SK-N-SH (cell line): ENCODE measurements at regions not wholly inside any gene's neighbourhood (a gene's known extent, or its start where the extent isn't known, plus 50 kb on each side); places are given as distances from the start of the nearest gene placed in this dataset.

Experiments
- CTCF ChIA-PET: fragments of 300-600, 350-600 bp; formaldehyde crosslinking; extraction: SDS; loops from one replicate; lab custom pipeline; 2021; lab: Yijun Ruan, JAX
- POLR2A ChIA-PET: fragments of 350-600 bp; sonication (Branson Sonifier 250); formaldehyde crosslinking; extraction: SDS; loops from one replicate; lab custom pipeline; 2020; ENCODE audit warnings: antibody characterized with exemption, inconsistent platforms; lab: Yijun Ruan, JAX
- DNase-seq: peaks from one replicate; pipeline ENCODE4 v3.0.0; 2012
- H2AFZ ChIP-seq: fragments of 200-600 bp; sonication (generic); 2 replicates; pipeline ENCODE4 v1.8.1; 2016; ENCODE audit warnings: antibody characterized with exemption, mild to moderate bottlenecking, low read depth
- H3F3A ChIP-seq: fragments of 200-600 bp; sonication (generic); replicated peaks from 2 replicates; pipeline ENCODE3; 2016; ENCODE audit warnings: antibody characterized with exemption, mild to moderate bottlenecking; ENCODE audit not compliant: insufficient read depth
- H3K27ac ChIP-seq, 2 experiments: fragments of 200-500 bp in 1 of 2; fragments of 200-600 bp in 1 of 2; sonication (Bioruptor generic) in 1 of 2; sonication (generic), shearing (Covaris generic) in 1 of 2; 2 replicates each; pipeline versions ENCODE4 v1.5.1 to v1.6.1; 2014 to 2016; ENCODE audit warnings: low read depth in 2 of 2, inconsistent platforms in 1 of 2, low read length in 1 of 2, mild to moderate bottlenecking in 1 of 2, mixed read lengths in 1 of 2
- H3K27me3 ChIP-seq: fragments of 200-600 bp; sonication (generic), shearing (Covaris generic); 2 replicates; pipeline ENCODE4 v1.6.1; 2016; ENCODE audit warnings: mixed run types; ENCODE audit not compliant: insufficient read depth
- H3K36me3 ChIP-seq, 2 experiments: fragments of 200-500 bp in 1 of 2; fragments of 200-600 bp in 1 of 2; sonication (Bioruptor generic) in 1 of 2; sonication (generic) in 1 of 2; replicated peaks in 1 of 2; 2 replicates each; pipeline versions ENCODE3 to v1.5.1; 2014 to 2016; ENCODE audit warnings: low read length in 1 of 2, mild to moderate bottlenecking in 1 of 2; ENCODE audit not compliant: insufficient read depth in 2 of 2, control insufficient read depth in 1 of 2
- H3K4me1 ChIP-seq, 2 experiments: fragments of 200-500 bp in 1 of 2; fragments of 200-600 bp in 1 of 2; sonication (Bioruptor generic) in 1 of 2; sonication (generic), shearing (Covaris generic) in 1 of 2; 2 replicates each; pipeline versions ENCODE4 v1.5.1 to v1.6.1; 2014 to 2016; ENCODE audit warnings: low read depth in 1 of 2, low read length in 1 of 2, mixed run types in 1 of 2; ENCODE audit not compliant: insufficient read depth in 2 of 2, control insufficient read depth in 1 of 2
- H3K4me2 ChIP-seq: fragments of 200-600 bp; sonication (generic), shearing (Covaris generic); 2 replicates; pipeline ENCODE4 v1.6.1; 2017; ENCODE audit warnings: mixed run types
- H3K4me3 ChIP-seq, 2 experiments: fragments of 200-500 bp in 1 of 2; fragments of 200-600 bp in 1 of 2; sonication (Bioruptor generic) in 1 of 2; sonication (generic), shearing (Covaris generic) in 1 of 2; 2 replicates each; pipeline versions ENCODE4 v1.5.1 to v1.8.1; 2014 to 2016; ENCODE audit warnings: low read depth in 2 of 2, inconsistent platforms in 1 of 2, low read length in 1 of 2, mild to moderate bottlenecking in 1 of 2, mixed read lengths in 1 of 2, moderate library complexity in 1 of 2
- H3K79me2 ChIP-seq: fragments of 200-600 bp; sonication (generic); 2 replicates; pipeline ENCODE4 v1.8.1; 2017; ENCODE audit warnings: mild to moderate bottlenecking; ENCODE audit not compliant: insufficient read depth
- H3K9ac ChIP-seq: fragments of 200-600 bp; sonication (generic); 2 replicates; pipeline ENCODE4 v1.6.1; 2017; ENCODE audit warnings: mixed run types
- H3K9me2 ChIP-seq: fragments of 200-600 bp; sonication (generic); 2 replicates; pipeline ENCODE4 v1.6.1; 2017; ENCODE audit warnings: mixed run types
- H3K9me3 ChIP-seq: fragments of 200-600 bp; sonication (generic); 2 replicates; pipeline ENCODE4 v1.6.1; 2017; ENCODE audit warnings: mixed run types, mild to moderate bottlenecking, moderate library complexity
- H4K20me1 ChIP-seq: fragments of 200-600 bp; sonication (generic); 2 replicates; pipeline ENCODE4 v1.6.1; 2017; ENCODE audit warnings: mild to moderate bottlenecking, mixed run types; ENCODE audit not compliant: insufficient read depth
- ELF1 ChIP-seq: IDR thresholded peaks from 2 replicates; pipeline ENCODE4 v1.4.0; 2012
- GABPA ChIP-seq: IDR thresholded peaks from 2 replicates; pipeline ENCODE4 v1.4.0; 2012; ENCODE audit warnings: low read depth, mild to moderate bottlenecking
- MAX ChIP-seq: IDR thresholded peaks from 2 replicates; pipeline ENCODE4 v1.4.0; 2012; ENCODE audit warnings: low read depth
- MEF2A ChIP-seq: IDR thresholded peaks from 2 replicates; pipeline ENCODE4 v1.4.0; 2012; ENCODE audit warnings: low read depth, borderline replicate concordance
- NRF1 ChIP-seq: IDR thresholded peaks from 2 replicates; pipeline ENCODE4 v1.6.1; 2012; ENCODE audit warnings: low read depth, mild to moderate bottlenecking, low read length
- PBX3 ChIP-seq: IDR thresholded peaks from 2 replicates; pipeline ENCODE4; 2012
- RAD21 ChIP-seq: IDR thresholded peaks from 2 replicates; pipeline ENCODE4 v1.6.1; 2012; ENCODE audit warnings: mild to moderate bottlenecking, low read length
- REST ChIP-seq: IDR thresholded peaks from 2 replicates; pipeline ENCODE4 v1.6.1; 2012; ENCODE audit warnings: mild to moderate bottlenecking, low read depth, low read length, moderate library complexity
- RFX5 ChIP-seq: IDR thresholded peaks from 2 replicates; pipeline ENCODE4 v1.6.1; 2012; ENCODE audit warnings: mild to moderate bottlenecking, improper control_type of control experiment, low read length
- SIN3A ChIP-seq: IDR thresholded peaks from 2 replicates; pipeline ENCODE4 v1.6.1; 2012; ENCODE audit warnings: low read depth, mild to moderate bottlenecking, low read length, moderate library complexity, borderline replicate concordance
- SMC3 ChIP-seq: IDR thresholded peaks from 2 replicates; pipeline ENCODE4 v1.6.1; 2012; ENCODE audit warnings: low read depth, low read length, improper control_type of control experiment
- TAF1 ChIP-seq: IDR thresholded peaks from 2 replicates; pipeline ENCODE4 v1.6.1; 2012; ENCODE audit warnings: low read depth, mild to moderate bottlenecking, low read length, moderate library complexity, borderline replicate concordance
- TCF12 ChIP-seq: IDR thresholded peaks from 2 replicates; pipeline ENCODE4 v1.4.0; 2012
- TEAD4 ChIP-seq: IDR thresholded peaks from 2 replicates; pipeline ENCODE4 v1.4.0; 2012; ENCODE audit warnings: mild to moderate bottlenecking, borderline replicate concordance; ENCODE audit not compliant: insufficient read depth
- USF2 ChIP-seq: fragments of 150-350 bp; IDR thresholded peaks from 2 replicates; pipeline ENCODE4 v1.6.1; 2017; ENCODE audit warnings: antibody characterized with exemption, low read length, low read depth, borderline replicate concordance
- YY1 ChIP-seq: IDR thresholded peaks from 2 replicates; pipeline ENCODE4 v1.4.0; 2012; ENCODE audit warnings: low read depth, mild to moderate bottlenecking
- WGBS: methylation state at CpG from one replicate; pipeline ENCODE4 v1.1.6; 2017; ENCODE audit warnings: low lambda C conversion rate; 5-methylcytosine and 5-hydroxymethylcytosine counted together

- Histone ChIP-seq H3K27ac (peak overlapping the region in 1 of 2 experiments; percentile 34; a peak in 1 of 4 replicates), H3K9me2 (no peaks in the 10 kb centered on the region), H4K20me1 (no peaks in the 10 kb centered on the region), H3F3A (no peaks in the 10 kb centered on the region), H3K79me2 (no peaks in the 10 kb centered on the region), H3K27me3 (no peaks in the 10 kb centered on the region), H3K36me3 (no peaks in the 10 kb centered on the region), H3K4me3 (no peak overlapping the region), H2AFZ (no peak overlapping the region), H3K4me2 (no peak overlapping the region), H3K9ac (no peak overlapping the region), H3K4me1 (peaks cover 0 to 3% of the 10 kb centered on the region in 2 experiments; a peak in 2 of 4 replicates), H3K9me3 (no peaks in the 10 kb centered on the region)
- no peak for TF ChIP-seq SMC3
- TF ChIP-seq MEF2A: no peak
- TF ChIP-seq REST: no peak
- TF ChIP-seq SIN3A: no peak
- no peak for TF ChIP-seq MAX
- TF ChIP-seq YY1: no peak
- no peak for TF ChIP-seq TCF12
- TF ChIP-seq TAF1: no peak
- TF ChIP-seq NRF1: no peak
- TF ChIP-seq ELF1: no peak
- no peak for TF ChIP-seq RAD21
- no peak for TF ChIP-seq RFX5
- whole genome bisulfite sequencing: 62% methylated on average over 1 of the region's 1 CpG
- ChIA-PET POLR2A (no interaction called here), CTCF (no interaction called here)
- DNase-seq: no peak
Measured at GRCh38 chr10:61600399-61600798, 62.3 kb upstream of the CABCOCO1 start.

GRCh38 chr10:61594430-61594829 is 68.3 kb upstream of the CABCOCO1 start:
- Histone ChIP-seq H3F3A (no peaks in the 10 kb centered on the region), H3K4me1 (peaks cover 4% of the 10 kb centered on the region in 2 experiments; a peak in 2 of 4 replicates), H4K20me1 (no peaks in the 10 kb centered on the region), H3K36me3 (no peaks in the 10 kb centered on the region), H3K9me3 (no peaks in the 10 kb centered on the region), H3K4me2 (no peak overlapping the region), H3K9ac (no peak overlapping the region), H3K27me3 (no peaks in the 10 kb centered on the region), H3K9me2 (no peaks in the 10 kb centered on the region), H3K4me3 (no peak overlapping the region), H2AFZ (no peak overlapping the region)
- POLR2A ChIA-PET: no interaction called here
- DNase-seq: no peak
- 97% methylated on average over 1 of the region's 1 CpG for WGBS
- CTCF ChIA-PET: interaction anchor here (0.9 kb wide), 1 partner anchor 108 kb away, joined by 3 read pairs; no protein-coding TSS in a partner anchor
- TF ChIP-seq USF2 (no peak), MAX (no peak), GABPA (no peak), TEAD4 (no peak), PBX3 (no peak)
- TF ChIP-seq, all 33 proteins: peak for 0
- Histone ChIP-seq H3K79me2 (no peaks in the 10 kb centered on the region), H3K27ac (no peak overlapping the region)
